HL-60 (cell line): ENCODE measurements at regions not wholly inside any gene's neighbourhood (a gene's known extent, or its start where the extent isn't known, plus 50 kb on each side); places are given as distances from the start of the nearest gene placed in this dataset.

Experiments
- GABPA ChIP-seq: IDR thresholded peaks from 2 replicates; pipeline ENCODE4 v1.6.1; 2012; ENCODE audit warnings: low read depth
- POLR2AphosphoS5 ChIP-seq: IDR thresholded peaks from 2 replicates; pipeline ENCODE4 v1.6.1; 2012; ENCODE audit warnings: low read depth
- SPI1 ChIP-seq: IDR thresholded peaks from 2 replicates; pipeline ENCODE4 v1.6.1; 2012; ENCODE audit warnings: low read depth, mild to moderate bottlenecking, borderline replicate concordance
- TF ChIP-seq, protein P1 (sequence below): IDR thresholded peaks from one replicate; pipeline ENCODE4 v1.5.1; 2011; ENCODE audit warnings: low read length, control low read depth, inconsistent platforms; ENCODE audit not compliant: insufficient read depth
- TF ChIP-seq, protein P2 (sequence below): IDR thresholded peaks from 2 replicates; pipeline ENCODE4 v1.6.1; 2012; ENCODE audit warnings: low read depth; ENCODE audit not compliant: insufficient replicate concordance

DNA sequence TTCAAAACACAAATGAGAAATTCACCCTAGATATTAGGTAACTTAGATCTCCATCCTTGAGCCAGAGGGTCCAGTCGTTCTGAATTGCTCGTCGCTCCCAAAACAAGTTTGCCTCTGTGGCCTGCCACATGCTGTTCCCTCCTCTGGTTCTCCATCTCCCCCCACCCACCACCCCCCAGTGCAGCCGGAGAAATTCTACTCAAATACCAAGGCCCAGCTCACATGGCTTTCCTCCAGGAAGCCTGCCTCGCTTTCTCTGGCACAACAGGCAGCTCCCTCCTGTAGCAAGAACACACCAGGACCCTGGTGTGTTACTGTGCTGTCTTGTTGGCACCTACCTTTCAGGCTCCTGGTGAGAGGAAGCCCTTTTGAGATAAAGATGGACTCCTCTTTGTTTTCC lies 52.7 kb upstream of the C10orf90 start:
- TF ChIP-seq POLR2AphosphoS5, result no peak
- TF ChIP-seq, protein P1, sequence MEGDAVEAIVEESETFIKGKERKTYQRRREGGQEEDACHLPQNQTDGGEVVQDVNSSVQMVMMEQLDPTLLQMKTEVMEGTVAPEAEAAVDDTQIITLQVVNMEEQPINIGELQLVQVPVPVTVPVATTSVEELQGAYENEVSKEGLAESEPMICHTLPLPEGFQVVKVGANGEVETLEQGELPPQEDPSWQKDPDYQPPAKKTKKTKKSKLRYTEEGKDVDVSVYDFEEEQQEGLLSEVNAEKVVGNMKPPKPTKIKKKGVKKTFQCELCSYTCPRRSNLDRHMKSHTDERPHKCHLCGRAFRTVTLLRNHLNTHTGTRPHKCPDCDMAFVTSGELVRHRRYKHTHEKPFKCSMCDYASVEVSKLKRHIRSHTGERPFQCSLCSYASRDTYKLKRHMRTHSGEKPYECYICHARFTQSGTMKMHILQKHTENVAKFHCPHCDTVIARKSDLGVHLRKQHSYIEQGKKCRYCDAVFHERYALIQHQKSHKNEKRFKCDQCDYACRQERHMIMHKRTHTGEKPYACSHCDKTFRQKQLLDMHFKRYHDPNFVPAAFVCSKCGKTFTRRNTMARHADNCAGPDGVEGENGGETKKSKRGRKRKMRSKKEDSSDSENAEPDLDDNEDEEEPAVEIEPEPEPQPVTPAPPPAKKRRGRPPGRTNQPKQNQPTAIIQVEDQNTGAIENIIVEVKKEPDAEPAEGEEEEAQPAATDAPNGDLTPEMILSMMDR, result no peak
- TF ChIP-seq GABPA, result no peak
- TF ChIP-seq, protein P2, sequence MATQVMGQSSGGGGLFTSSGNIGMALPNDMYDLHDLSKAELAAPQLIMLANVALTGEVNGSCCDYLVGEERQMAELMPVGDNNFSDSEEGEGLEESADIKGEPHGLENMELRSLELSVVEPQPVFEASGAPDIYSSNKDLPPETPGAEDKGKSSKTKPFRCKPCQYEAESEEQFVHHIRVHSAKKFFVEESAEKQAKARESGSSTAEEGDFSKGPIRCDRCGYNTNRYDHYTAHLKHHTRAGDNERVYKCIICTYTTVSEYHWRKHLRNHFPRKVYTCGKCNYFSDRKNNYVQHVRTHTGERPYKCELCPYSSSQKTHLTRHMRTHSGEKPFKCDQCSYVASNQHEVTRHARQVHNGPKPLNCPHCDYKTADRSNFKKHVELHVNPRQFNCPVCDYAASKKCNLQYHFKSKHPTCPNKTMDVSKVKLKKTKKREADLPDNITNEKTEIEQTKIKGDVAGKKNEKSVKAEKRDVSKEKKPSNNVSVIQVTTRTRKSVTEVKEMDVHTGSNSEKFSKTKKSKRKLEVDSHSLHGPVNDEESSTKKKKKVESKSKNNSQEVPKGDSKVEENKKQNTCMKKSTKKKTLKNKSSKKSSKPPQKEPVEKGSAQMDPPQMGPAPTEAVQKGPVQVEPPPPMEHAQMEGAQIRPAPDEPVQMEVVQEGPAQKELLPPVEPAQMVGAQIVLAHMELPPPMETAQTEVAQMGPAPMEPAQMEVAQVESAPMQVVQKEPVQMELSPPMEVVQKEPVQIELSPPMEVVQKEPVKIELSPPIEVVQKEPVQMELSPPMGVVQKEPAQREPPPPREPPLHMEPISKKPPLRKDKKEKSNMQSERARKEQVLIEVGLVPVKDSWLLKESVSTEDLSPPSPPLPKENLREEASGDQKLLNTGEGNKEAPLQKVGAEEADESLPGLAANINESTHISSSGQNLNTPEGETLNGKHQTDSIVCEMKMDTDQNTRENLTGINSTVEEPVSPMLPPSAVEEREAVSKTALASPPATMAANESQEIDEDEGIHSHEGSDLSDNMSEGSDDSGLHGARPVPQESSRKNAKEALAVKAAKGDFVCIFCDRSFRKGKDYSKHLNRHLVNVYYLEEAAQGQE, result no peak
- TF ChIP-seq SPI1, result no peak
